HG03135 (cell line): ENCODE measurements at regions not wholly inside any gene's neighbourhood (a gene's known extent, or its start where the extent isn't known, plus 50 kb on each side); places are given as distances from the start of the nearest gene placed in this dataset.

ENCODE experiments used
- ATAC-seq: cut with Tn5 transposase; IDR thresholded peaks from one replicate; pipeline ENCODE4 v1.9.1; 2021; ENCODE audit warnings: mild to moderate bottlenecking, moderate library complexity; ENCODE audit not compliant: unreplicated experiment

- ATAC-seq: peak; percentile 50
Observed at GRCh38 chr3:180332608-180333007, 269.4 kb upstream of the TTC14 start.

GRCh38 chr3:180335050-180335449 lies 266.9 kb upstream of the TTC14 start:
- ATAC-seq: no peak

GRCh38 chr3:180340395-180340794 lies 261.6 kb upstream of the TTC14 start:
- no peak for ATAC-seq

- no peak for ATAC-seq
Observed at GRCh38 chr3:180341516-180341915, 260.4 kb upstream of the TTC14 start.

GRCh38 chr3:180351601-180352000 lies 250.4 kb upstream of the TTC14 start:
- ATAC-seq: no peak

GRCh38 chr3:180352261-180352660 lies 249.7 kb upstream of the TTC14 start:
- no peak for ATAC-seq

GRCh38 chr3:180354214-180354613 lies 247.7 kb upstream of the TTC14 start:
- no peak for ATAC-seq

- no peak for ATAC-seq
Observed at GRCh38 chr3:180358179-180358578, 243.8 kb upstream of the TTC14 start.

- ATAC-seq: no peak
Observed at GRCh38 chr3:180359061-180359952, 242.7 kb upstream of the TTC14 start.

- no peak for ATAC-seq
Observed at GRCh38 chr3:180359953-180360279, 242.0 kb upstream of the TTC14 start.

GRCh38 chr3:180362081-180362480 lies 239.9 kb upstream of the TTC14 start:
- no peak for ATAC-seq

GRCh38 chr3:180375831-180376230 lies 226.1 kb upstream of the TTC14 start:
- ATAC-seq: no peak

- no peak for ATAC-seq
Observed at GRCh38 chr3:180378496-180378895, 223.5 kb upstream of the TTC14 start.

- ATAC-seq: no peak
Observed at GRCh38 chr3:180382638-180383180, 219.3 kb upstream of the TTC14 start.

GRCh38 chr3:180383332-180384020 lies 218.5 kb upstream of the TTC14 start:
- no peak for ATAC-seq

- no peak for ATAC-seq
Observed at GRCh38 chr3:180390313-180390712, 211.7 kb upstream of the TTC14 start.

- no peak for ATAC-seq
Observed at GRCh38 chr3:180391001-180391400, 211.0 kb upstream of the TTC14 start.

- ATAC-seq: no peak
Observed at GRCh38 chr3:180401226-180401625, 200.7 kb upstream of the TTC14 start.

GRCh38 chr3:180402471-180403073 lies 199.4 kb upstream of the TTC14 start:
- peak; percentile 72 for ATAC-seq

GRCh38 chr3:180403156-180403555 lies 198.8 kb upstream of the TTC14 start:
- ATAC-seq: no peak

- ATAC-seq: no peak
Observed at GRCh38 chr3:180408654-180409053, 193.3 kb upstream of the TTC14 start.

GRCh38 chr3:180409170-180409569 lies 192.8 kb upstream of the TTC14 start:
- ATAC-seq: no peak
